Left kidney (tissue), 1 donor: ENCODE measurements at regions not wholly inside any gene's neighbourhood (a gene's known extent, or its start where the extent isn't known, plus 50 kb on each side); places are given as distances from the start of the nearest gene placed in this dataset.
A peak's percentile ranks its signal among the peaks of the same experiment; 100 is the strongest.

Experiments
- DNase-seq: peaks from one replicate; pipeline ENCODE4 v3.0.0-alpha.2; 2013

DNA sequence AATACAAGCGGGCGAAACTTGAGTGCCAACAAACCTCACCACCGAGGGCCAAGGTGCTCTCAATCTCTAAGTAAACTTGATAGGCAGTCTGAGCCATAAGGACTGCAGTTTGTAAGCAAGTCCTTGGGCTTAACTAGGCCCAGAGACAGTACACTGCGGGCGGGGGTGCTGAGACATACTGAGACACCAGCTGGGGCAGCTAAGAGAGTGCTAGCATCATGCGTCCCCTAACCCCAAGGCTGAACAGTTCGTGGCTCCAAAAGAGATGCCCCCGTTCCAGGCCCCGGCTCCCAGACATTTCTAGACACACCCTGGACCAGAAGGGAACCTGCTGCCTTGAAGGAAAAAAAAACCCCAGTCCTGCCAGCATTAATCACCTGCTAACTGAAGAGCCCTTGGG is 126.8 kb upstream of the PRDX4 start:
- no peak for DNase-seq

- no peak for DNase-seq
Observed at GRCh38 chrX:23548164-23548563, 119.1 kb upstream of the PRDX4 start.

- no peak for DNase-seq
Observed at GRCh38 chrX:23552303-23552702, 115.0 kb upstream of the PRDX4 start.

DNA sequence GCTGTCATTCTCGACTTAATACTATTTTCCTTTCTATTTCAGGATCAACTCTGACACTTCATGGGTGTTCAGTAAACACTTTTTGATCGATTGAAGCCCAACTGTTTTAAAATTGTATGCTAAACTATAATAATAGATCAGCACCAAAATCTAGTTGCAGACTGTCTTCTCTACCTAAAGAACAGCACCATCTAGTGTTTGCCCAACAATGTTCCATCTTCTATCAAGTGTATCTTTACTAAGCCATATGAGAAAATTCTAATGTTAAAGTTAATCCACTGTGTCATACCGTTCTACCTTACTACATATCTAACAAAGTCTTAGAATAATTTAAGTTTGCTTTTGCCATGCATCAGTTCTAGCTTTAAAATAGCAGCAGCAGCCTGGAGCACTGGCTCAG is 113.0 kb upstream of the PRDX4 start:
- DNase-seq: peak; percentile 12

DNA sequence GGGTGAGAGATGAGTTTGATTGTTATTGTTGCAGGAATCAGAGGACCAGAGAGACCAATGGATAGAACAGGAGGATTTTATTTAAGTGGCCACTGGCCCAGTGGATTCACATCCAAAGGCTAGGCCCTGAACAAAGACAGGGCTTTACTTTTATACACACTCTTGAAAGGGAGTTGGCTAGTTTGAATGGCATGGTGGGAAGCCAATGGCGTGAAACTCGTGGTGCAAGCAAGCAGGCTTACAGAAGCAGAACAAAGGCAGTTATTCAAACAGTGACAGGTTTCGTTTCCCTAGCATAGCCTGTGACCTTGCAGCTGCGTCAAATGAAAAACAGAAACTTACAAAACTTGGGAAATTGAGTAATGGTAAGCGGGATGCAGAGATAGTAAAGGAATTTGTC is 110.2 kb upstream of the PRDX4 start:
- DNase-seq: no peak

DNA sequence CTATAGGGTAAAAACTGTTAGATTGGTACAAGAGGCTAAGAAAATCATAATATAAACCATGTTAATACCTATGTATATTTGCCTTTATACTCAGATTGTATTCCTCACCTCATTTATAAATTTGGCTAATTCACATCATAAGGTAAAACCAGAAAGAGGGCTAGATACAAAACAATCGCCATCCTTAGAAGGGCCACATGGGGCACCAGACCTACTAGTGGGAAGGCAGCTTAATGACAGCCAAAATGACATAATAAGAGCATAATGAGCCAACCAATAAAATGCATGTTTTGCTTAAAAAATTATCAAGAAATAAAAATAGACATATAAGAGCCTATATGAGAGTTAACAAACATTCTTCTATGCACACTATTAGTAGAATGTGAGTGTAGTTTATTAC is 107.3 kb upstream of the PRDX4 start:
- DNase-seq: no peak

- no peak for DNase-seq
Observed at GRCh38 chrX:23570674-23571343, 96.5 kb upstream of the PRDX4 start.

DNA sequence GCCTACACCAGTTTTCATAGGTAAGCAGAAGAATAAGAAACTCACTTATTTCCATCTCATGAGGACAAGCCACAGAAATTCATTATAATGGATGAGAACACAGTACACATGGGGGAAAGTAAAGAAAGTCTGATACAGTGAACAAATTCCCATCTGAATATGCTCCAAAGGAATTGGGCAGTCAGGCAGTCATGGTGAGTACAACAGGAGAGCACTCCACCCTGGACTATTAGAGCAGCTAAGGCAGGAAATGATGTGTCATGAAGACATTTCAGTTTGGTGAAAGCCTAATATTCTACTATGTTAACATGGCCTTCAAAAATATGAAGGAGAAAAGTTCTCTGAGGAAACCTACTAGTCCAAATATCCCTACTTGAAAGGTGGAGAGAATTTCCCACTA is 92.0 kb upstream of the PRDX4 start:
- DNase-seq: no peak

- DNase-seq: no peak
Observed at GRCh38 chrX:23578079-23578478, 89.2 kb upstream of the PRDX4 start.

GRCh38 chrX:23589496-23589895 is 77.8 kb upstream of the PRDX4 start:
- DNase-seq: no peak

GRCh38 chrX:23592741-23593140 is 74.6 kb upstream of the PRDX4 start:
- DNase-seq: no peak

DNA sequence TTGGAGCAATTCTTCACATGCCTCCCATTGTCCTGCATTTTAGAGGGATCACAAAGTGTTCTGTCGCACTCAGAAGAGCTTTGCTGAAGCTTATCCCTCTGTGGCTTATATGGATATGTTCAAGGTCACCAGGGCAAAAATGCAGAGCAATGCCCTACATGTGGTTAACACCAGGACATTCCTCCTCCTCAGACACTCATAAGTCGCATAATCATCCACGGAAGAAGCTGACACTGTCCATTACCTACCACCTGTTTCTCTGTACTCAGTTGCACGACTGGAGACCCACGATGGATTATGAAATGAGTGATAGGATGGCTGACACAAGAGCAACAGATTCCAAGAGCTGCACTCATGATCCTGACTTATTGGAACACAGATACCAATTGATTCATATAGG is 68.7 kb upstream of the PRDX4 start:
- DNase-seq: no peak

GRCh38 chrX:23603501-23603900 is 63.8 kb upstream of the PRDX4 start:
- no peak for DNase-seq

GRCh38 chrX:23610495-23610894 is 56.8 kb upstream of the PRDX4 start:
- DNase-seq: no peak

GRCh38 chrX:23612846-23613245 is 54.4 kb upstream of the PRDX4 start:
- no peak for DNase-seq

GRCh38 chrX:23616361-23616760 is 50.9 kb upstream of the PRDX4 start:
- DNase-seq: peak; percentile 3
